Activated CD8-positive, alpha-beta memory T cell treated with anti-CD3 and anti-CD28 coated beads, Interleukin-2, amount 50 U/mL, for 24 hours (primary cell): ENCODE measurements at regions not wholly inside any gene's neighbourhood (a gene's known extent, or its start where the extent isn't known, plus 50 kb on each side); places are given as distances from the start of the nearest gene placed in this dataset.

Source experiments
- DNase-seq: peaks from one replicate; pipeline ENCODE4 v3.0.0-alpha.2; 2020; ENCODE audit errors: extremely low read depth

DNA sequence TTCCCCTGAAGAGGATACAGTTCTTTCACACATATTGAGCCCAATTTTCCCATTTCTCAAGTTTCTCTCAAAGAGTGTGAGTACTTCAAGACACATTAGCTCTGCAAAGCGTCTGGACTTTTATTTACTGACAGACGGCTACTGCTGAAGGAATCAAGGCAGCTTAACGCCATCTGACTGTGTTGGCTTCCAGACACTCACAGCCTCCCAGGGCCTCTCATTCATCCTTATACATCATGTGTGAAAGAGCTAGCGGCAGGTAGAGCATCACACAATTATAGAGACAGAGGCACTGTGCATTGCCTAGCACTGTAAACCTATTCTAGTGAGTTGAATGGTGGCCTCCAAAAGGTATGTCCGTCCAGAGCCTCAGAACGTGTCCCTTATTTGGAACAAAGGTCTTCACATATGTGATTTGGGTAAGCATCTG lies 284.1 kb upstream of the STT3B start:
- DNase-seq = no peak

DNA sequence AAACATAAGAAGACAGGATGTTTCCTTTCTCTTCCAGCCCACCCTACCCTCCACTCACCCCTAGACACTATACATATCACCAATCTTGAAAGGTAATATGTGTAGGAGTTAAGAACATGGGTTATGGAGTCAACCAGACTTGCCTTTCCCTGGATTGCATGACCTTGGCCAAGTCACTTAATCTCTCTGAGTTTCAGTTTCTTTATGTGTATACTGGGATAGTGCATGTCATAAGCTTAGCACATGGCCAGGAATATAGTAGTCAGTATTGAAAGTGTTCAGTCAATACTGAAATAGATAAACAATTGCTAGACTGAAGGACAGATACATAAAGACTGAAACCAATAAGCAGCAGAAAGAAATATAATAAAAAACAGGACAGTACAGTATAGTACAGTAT lies 283.2 kb upstream of the STT3B start:
- DNase-seq = no peak

DNA sequence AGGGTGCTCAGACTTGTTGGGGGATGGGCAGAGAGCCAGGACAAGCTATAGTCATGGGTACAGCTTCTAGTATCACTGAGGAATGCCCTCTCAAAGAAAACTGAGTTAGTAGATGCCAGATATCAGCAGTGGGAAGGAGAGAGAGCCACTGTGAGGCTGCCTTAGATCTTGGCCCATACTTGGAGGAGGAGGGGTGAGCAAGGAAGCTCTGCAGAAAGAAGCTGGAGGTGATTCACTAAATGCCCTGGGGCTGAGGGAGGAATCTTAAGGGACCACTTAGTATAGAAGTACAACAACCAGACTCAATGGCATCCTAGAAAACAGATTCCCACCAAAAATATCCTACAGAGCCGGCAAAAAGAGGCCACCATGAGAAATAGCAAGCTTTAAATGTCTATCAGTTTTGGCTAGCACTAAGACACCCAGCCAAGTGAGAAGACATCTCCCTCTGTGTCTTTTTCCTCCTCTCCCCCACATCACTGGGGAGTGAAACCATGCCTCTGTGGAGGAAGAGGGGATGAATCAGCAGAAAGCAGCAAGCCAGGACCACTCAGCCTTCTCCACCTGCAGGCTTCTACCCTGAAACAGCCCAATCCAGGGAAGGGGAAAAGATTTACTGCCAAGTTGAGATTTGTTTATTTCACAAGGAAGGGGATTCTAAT lies 282.5 kb upstream of the STT3B start:
- DNase-seq = no peak

DNA sequence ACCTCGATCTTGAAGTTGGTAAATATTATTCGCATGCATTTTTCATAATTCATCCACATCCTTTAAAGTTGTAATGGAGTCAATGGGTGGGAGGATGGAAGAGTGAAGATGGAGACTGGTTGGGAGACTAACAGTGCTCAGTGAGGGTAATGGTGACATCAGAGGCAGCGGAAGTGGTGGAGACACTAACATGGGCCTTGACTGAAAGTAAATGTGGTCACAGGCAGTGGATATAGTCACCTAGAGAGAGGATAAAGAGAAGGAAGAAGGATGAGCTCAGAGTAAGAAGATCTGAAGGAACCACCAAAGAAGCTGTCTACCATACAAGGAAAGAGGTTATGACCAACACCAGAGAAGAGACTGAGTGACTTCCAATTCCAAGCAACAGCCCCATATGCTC lies 281.6 kb upstream of the STT3B start:
- no peak for DNase-seq

DNA sequence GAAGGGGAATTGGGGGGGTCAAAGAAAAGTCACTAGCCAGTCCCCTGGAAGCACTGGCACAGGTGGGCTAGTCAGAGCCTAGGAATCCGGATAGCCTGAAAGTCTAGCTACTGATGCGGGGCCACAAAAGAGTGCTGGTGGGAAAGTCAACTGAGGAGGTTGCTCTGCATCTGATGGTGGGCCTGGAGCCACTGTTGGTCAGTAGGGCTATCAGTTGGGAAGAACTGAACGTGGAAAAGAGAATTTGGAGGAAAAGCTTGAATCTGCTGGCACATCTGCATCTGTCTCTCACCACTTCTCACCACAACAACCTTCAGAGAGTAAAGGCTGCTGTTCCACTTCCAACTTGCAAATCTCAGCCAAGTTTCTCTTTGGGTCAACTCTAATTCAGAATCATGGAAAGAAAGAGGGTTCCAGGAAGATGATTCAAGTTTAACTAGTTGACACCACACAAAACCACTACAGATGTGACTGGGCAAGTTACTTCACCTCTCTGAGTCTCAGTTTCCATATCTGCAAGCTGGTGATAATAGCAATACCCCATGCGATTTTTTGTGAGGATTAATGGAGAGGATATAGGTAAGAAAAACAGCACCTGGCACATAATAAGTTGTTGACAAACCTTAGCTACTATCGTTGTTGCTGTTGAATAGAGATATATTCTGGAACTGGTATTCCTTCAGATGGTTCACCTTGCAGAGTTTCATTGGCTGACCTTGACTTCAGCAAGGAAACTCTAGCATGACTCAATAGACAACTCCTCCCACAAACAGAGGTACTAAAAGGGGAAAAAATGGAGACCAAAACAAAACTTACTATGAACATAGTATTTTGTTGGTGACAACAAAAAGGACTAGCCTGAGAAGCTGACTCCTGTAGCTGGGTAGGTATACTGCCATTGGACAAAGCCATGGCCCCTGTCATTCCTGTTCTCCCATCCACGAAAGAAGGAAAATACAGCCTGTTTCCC lies 280.2 kb upstream of the STT3B start:
- no peak for DNase-seq

DNA sequence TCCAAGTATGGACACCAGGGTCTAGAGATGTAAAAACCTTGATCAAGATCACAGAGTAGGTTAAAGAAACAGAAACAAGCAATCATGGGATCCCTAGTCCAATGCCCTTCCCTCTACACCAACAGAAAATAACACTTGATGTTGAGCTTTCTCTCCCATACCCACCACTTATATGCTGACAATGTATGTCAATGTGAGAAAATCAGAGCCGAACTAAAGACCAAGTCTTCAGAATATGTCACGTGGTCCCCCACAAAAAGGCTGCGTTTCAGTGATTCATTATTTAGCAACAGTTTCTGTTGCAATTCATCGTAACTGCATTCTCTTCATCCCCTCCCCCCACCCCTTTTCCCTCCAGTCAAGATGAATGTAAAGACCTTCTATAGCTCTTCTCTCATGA lies 278.9 kb upstream of the STT3B start:
- no peak for DNase-seq

DNA sequence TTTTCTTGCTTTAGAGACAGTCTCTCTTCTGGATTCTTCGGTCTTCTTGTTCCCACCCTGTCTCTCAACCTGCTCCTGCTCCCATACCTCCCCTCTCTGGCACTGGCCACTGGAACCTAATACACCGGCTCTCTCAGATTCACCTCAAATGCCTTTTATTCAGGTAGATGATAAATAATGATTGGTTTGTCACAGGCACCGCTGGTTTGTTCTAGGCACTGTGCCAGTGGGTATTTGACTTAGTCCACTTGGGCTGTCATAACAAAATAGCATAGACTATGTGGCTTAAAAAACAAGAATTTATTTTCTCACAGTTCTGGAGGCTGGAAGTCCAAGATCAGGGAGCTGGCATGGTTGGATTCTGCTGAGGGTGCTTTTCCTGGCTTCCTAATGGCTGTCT lies 278.2 kb upstream of the STT3B start:
- no peak for DNase-seq

DNA sequence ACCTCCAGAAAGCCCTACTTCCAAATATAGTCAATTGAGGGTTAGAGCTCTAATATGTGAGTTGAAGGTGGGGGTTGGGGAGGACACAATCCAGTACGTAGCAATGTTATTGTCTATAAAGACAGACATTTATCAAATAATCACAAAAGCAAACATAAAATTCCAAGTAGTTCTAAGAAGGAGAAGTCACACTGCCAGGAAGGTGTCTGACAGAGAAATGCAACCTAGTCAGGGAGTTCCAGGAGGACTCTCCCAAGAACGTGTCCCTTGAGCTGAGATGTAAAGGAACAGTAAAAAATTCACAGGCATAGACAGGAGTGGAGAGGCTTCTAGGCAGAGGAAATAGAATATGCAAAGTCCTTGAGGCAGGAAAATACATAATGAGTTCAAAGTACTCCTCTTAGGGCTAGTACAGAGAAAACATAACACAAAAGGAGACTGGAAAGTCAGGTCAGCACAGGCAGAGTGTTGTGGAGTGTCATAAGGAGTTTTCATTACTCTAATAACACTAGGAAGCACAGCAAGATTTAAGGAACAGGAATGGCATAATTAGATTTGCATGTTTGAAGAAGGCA lies 277.6 kb upstream of the STT3B start:
- DNase-seq = no peak

DNA sequence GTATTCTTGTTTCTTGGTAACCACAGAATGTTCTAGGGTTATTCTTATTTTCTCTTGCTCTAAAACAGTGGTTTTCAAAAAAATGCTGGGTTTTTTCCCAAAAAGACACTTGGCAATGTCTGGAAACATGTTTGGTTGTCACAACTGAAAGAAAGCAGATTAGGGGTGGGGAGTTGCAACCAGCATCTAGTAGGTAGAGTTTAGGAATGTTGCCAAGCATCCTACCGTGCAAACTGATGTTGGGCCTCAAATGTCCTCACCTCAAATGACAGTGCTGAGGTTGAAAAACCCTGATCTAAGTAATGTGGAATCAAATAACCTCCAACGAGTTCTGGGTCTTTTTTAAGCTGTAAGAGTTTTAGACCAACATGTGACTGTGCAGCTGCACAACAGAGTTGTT lies 270.5 kb upstream of the STT3B start:
- no peak for DNase-seq

DNA sequence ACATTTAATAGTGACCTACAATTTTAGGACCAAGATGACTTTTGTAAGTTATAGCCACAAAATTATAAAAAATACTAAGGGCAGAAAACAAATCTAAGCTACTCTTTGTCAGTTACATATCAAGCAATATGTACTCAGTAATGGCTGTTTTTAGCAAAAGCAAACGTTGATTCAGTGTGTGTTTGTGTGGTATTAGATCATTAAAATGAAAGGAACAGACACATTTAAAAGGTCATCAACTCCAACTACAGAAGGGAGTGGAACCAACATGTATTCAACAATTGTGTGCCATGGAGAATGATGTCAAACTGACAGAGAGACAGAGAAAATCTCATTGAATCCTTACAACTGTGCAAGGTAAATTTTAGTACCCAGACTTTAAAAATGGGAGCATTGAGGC lies 268.8 kb upstream of the STT3B start:
- DNase-seq = no peak

DNA sequence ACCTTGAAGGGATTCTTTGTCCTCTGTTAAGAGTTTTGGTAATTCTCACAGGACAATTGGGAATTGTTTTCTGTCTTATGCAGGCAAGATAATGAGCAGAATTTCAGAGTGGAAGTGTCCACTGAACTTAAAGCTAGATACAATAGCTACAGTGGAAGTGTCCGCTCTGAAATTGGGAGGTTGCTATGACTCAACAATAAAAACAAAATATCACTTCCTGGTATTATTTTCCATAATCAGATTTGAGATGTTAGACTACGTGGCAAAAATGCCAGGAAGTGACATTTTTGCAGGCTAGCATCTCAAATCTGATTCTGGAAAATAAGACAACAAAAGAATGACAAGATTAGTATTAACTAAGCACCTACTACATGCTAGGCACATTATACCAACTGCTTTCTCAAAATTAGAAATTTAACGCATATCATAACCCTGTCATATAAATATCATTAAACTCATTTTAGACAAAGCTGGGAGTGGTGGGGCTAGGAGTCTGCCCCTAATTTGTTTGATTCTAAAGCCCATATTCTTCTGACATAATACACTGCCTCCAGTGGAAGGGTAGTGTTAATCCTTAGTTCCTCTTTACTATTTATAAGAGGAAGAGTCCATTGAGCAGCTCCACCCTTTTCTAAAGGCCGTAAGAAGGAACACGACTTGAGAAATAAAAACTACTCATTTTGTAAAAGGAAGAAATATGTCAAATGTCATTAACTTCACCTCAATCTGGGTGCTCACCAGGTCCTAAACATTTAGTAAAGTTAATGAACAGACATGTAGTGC lies 266.9 kb upstream of the STT3B start:
- no peak for DNase-seq

DNA sequence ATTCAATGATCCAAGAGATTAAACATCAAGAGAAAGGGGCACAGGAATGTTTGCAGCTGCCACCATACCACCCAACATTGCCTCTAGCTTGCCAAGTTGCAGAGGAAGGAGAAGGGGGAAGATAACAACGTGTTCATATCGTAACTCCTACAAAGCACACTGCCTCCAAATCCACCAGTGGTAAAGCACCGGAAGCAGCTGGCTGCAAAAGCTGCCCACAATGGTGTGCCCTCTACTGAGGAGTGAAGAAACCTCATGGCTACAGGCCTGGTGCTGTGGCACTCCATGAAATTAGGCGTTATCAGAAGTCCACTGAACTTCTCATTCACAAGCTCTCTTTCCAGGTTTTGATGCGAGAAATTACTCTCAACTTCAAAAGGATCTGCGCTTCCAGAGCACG lies 263.9 kb upstream of the STT3B start:
- DNase-seq = no peak

DNA sequence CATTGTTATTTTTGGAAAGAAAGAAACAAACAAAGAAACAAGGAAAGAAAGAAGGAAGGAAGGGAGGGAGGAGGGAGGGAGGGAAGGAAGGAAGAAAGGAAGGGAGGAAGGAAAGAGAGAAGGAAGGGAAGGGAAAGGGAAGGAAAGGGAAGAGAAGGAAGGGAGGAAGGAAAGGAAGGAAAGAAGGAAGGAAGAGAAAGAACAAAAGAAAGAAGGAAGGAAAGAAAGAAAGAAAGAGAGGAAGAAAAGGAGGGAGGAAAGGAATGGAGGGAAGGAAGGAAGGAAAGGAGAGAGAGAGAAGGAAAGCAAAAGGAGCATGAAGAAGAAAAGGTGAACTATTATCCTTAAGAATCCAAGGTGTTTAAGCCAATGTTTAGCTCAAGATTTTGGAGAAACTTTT lies 262.7 kb upstream of the STT3B start:
- DNase-seq = no peak

DNA sequence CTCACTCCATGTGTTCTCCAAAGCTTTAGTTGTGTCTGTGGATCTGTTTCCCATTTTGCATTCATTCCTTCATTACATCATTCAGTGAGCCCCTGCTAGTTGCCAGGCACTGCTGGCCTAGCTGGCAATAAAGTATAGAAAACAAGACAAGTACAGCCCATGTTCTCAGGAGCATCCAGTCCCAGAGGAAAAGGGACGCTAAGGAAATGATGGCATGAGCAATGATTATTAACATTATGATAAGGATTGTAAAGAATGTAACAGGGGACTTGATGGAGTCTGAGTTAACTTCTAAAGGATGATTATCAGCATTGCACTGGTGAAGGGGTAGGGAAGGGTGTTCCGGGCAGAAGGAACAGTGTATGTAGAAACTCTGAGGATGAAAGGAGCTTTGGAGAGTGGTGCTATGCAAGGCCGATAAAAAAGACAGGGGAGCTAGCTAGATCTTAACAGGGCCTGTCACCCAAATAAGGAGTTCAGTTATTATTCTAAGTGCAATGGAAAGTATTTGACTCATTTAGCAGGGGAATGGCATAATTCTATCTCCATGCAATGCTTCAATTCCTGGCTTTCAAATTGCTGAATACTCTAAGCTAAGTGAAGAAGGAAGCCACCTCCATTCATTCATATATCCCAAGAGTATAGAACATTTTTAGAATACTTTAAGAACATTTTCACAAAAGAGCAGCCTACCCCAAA lies 258.2 kb upstream of the STT3B start:
- no peak for DNase-seq

DNA sequence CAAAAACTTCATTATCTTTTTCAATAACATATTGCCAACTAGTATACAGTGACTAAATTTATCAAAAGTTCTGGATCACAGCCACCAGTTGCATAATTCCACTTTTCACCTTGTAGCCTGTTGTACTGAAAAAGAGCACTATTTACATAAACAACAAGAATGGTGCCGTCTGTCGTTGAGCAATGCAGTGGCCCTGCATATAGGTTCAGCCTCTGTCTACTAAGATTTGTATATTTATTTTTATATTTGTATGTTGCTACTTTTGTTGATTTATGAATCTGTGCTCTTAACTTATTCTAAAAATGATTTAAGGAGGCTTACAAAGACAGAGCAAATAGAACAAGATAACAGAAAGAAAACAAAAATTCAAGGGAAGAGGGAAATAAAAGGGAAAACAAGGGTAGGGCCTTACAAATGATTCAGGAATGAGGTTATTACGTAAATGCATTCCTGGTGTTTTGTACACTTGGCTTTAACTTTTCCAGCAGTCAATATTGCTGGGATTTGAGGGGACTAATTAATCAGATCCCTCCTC lies 257.6 kb upstream of the STT3B start:
- no peak for DNase-seq

DNA sequence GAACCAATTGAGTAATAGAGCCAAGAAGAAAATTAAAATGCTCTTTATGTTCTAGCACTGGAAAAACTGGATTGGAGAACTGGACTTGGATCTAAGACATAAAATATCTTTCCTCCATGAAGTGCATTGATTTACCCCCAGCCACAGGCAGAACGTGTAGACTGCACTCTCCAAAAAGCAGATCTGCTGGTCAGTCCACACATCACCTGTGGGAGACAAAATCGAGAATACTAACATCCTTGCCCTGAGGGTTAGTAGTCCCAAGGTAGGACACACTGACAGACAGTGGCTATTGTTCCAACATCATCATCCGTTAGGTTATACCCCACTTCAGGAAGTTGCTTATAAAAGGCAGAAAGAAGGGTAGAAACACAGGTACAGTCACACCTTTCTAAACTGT lies 257.1 kb upstream of the STT3B start:
- DNase-seq = no peak

DNA sequence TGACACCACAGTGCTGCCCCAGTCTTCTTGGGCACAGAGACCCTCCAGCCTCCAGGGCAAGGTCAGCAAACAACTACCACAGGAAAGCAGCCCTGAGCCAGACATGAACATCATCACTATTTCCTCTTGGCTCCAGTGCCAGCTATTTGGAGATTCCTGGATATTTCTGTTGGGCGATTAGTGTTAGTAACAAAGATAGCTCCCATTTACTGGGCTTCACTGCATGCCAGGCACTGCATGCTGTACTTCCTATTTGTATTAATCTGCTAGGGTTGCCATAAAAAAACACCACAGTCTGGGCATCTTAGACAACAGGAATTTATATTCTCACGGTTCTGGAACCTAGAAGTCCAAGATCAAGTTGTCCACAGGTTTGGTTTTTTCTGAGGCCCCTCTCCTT lies 255.1 kb upstream of the STT3B start:
- DNase-seq = no peak

DNA sequence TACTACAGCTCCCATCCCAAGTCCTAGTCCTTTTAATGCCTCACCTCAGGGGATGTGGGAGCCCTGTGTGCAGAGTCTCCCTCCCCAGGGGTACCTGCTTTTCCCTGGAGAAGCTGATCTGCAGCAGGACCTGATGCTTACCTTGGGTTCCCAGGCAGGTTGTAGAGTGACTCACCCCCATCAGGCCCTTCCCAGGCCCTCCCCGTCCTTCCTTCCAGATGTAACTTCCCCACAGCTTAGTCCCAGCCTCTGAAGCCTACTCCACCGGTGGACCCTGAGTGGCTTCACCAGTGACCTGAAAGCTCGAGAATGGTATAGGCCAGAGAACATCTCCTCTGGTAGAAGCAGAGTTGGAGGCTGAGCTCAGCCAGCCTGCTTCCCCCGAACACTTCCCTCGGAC lies 254.2 kb upstream of the STT3B start:
- no peak for DNase-seq

DNA sequence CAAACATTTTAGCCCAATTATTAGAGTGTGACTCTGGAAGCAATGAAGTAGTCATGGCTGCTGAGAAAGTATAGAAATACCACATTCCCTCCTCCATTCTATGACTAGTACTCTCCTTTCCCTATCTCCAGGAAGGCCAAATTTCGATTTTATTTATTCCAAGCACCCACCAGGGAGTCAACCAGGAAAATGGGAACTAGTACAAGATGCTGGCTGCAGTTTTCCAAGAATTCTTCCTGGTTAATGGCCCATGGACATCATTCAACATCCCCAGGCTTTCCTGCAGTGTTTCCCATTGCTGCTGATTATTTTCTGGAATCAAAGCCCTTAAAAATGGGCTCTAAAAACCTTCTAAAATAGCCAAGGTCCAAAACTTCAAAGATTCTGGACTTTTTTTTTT lies 247.9 kb upstream of the STT3B start:
- no peak for DNase-seq

DNA sequence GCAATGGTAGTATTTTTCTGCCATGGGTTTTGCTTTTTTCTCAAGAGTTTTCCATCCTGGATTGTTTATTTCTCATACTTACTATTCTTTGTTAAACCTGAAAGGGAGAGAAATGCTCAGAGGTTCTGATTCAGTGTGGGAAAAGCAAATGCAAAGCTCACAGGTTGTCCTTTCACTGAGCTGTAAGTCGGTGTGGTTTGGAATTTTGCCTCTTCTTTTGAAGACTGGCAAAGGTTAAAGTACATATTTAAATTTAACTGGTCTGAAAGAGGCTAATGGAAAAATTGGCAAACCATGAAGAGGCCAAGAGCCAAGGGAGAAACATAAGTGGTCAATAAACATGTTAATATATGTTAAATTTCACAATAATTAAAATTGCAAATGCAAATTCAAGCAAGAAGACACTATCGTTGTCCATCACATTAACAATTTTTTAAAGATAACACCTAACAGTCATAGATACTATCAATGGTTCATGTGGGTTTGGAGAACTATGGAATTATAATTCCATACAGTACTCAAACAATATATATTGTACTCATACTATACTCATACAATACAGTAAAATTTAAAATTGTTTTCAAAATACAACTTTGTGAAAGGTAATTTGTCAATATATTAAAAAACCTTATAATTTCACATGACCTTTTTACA lies 246.8 kb upstream of the STT3B start:
- no peak for DNase-seq

DNA sequence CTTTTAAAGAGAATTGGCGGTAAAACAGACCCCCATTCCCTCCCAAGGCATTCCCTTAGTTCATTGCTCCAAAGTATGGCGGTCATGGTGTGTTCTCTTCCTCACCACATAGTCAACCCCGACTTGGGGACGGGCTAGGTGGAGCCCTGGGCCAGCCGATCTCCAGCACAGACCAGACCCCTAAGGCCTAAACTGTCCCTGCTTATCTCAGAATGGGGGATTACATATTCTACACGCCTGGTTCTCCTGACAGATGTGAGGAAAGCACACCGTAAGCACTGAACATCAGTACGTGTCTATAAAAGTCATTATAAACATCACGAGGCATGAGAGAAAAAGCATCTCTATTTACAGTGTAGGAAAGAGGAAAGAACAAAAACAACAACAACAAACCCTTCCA lies 244.5 kb upstream of the STT3B start:
- no peak for DNase-seq
